Loucy (cell line): ENCODE measurements at regions not wholly inside any gene's neighbourhood (a gene's known extent, or its start where the extent isn't known, plus 50 kb on each side); places are given as distances from the start of the nearest gene placed in this dataset.

Experiments used
- H2AFZ ChIP-seq: fragments of 200-600 bp; sonication (generic); 2 replicates; pipeline ENCODE4 v1.6.0; 2016; ENCODE audit warnings: antibody characterized with exemption, mild to moderate bottlenecking, low read length, moderate library complexity
- H3F3A ChIP-seq: fragments of 200-600 bp; 2 replicates; pipeline ENCODE4 v1.6.0; 2016; ENCODE audit warnings: antibody characterized with exemption, low read depth, mild to moderate bottlenecking
- H3K27me3 ChIP-seq: fragments of 200-600 bp; sonication (generic); 2 replicates; pipeline ENCODE4 v1.6.1; 2014; ENCODE audit warnings: low read length, mild to moderate bottlenecking; ENCODE audit not compliant: insufficient read depth, poor library complexity, severe bottlenecking
- H3K36me3 ChIP-seq: fragments of 200-600 bp; sonication (generic); 2 replicates; pipeline ENCODE4 v1.6.1; 2016; ENCODE audit warnings: low read length; ENCODE audit not compliant: insufficient read depth
- H3K4me1 ChIP-seq: fragments of 200-600 bp; sonication (generic); 2 replicates; pipeline ENCODE4 v1.5.1; 2014; ENCODE audit warnings: low read length, mild to moderate bottlenecking; ENCODE audit not compliant: insufficient read depth, poor library complexity, severe bottlenecking
- H3K4me2 ChIP-seq: fragments of 200-600 bp; sonication (generic); 2 replicates; pipeline ENCODE4 v1.6.0; 2014; ENCODE audit warnings: antibody characterized with exemption, low read length, low read depth, mild to moderate bottlenecking; ENCODE audit not compliant: poor library complexity, severe bottlenecking
- H3K4me3 ChIP-seq: fragments of 200-600 bp; sonication (generic); 2 replicates; pipeline ENCODE4 v1.5.1; 2014; ENCODE audit warnings: low read length, mild to moderate bottlenecking, mixed read lengths; ENCODE audit not compliant: poor library complexity, severe bottlenecking
- H3K79me2 ChIP-seq: fragments of 200-600 bp; sonication (generic); 2 replicates; pipeline ENCODE4 v1.6.1; 2014; ENCODE audit warnings: low read length; ENCODE audit not compliant: insufficient read depth
- H3K9ac ChIP-seq: fragments of 200-600 bp; sonication (generic); 2 replicates; pipeline ENCODE4 v1.6.0; 2014; ENCODE audit warnings: mild to moderate bottlenecking, low read depth, low read length, moderate library complexity; ENCODE audit not compliant: poor library complexity, severe bottlenecking
- H3K9me2 ChIP-seq: fragments of 200-600 bp; sonication (generic); replicated peaks from 2 replicates; pipeline ENCODE4 v1.6.1; 2016; ENCODE audit warnings: low read depth, low read length, mixed read lengths
- H3K9me3 ChIP-seq: fragments of 200-600 bp; sonication (generic); 2 replicates; pipeline ENCODE4 v1.6.1; 2014; ENCODE audit warnings: mild to moderate bottlenecking, antibody characterized with exemption, low read length, low read depth; ENCODE audit not compliant: insufficient read depth
- H4K20me1 ChIP-seq: fragments of 200-600 bp; sonication (generic); 2 replicates; pipeline ENCODE4 v1.6.0; 2014; ENCODE audit warnings: antibody characterized with exemption, low read length, mild to moderate bottlenecking; ENCODE audit not compliant: insufficient read depth, poor library complexity, severe bottlenecking
- CTCF ChIP-seq: fragments of 200-600 bp; sonication (generic); conservative IDR thresholded peaks from 2 replicates; pipeline ENCODE4 v1.5.1; 2014; ENCODE audit warnings: mild to moderate bottlenecking, antibody characterized with exemption, low read length
- EZH2phosphoT487 ChIP-seq: fragments of 200-600 bp; IDR thresholded peaks from 2 replicates; pipeline ENCODE4 v1.6.1; 2018; ENCODE audit warnings: antibody characterized with exemption, mild to moderate bottlenecking, moderate library complexity, borderline replicate concordance

GRCh38 chr6:1499777-1500176 is 109.9 kb upstream of the FOXC1 start:
- no peaks in the 10 kb centered on the region for H3K9me3 ChIP-seq
- no peaks in the 10 kb centered on the region for H3K36me3 ChIP-seq
- no peaks in the 10 kb centered on the region for H3K27me3 ChIP-seq
- H3K9ac ChIP-seq, result no peak overlapping the region
- H3K4me1 ChIP-seq, result no peaks in the 10 kb centered on the region
- no peaks in the 10 kb centered on the region for H3K9me2 ChIP-seq
- H3F3A ChIP-seq, result no peaks in the 10 kb centered on the region
- H2AFZ ChIP-seq, result no peak overlapping the region
- H3K79me2 ChIP-seq, result no peaks in the 10 kb centered on the region
- H3K4me2 ChIP-seq, result no peak overlapping the region
- TF ChIP-seq CTCF (no peak), EZH2phosphoT487 (no peak)
- H4K20me1 ChIP-seq, result no peaks in the 10 kb centered on the region
- H3K4me3 ChIP-seq, result no peak overlapping the region

GRCh38 chr6:1500913-1501312 is 108.8 kb upstream of the FOXC1 start:
- TF ChIP-seq EZH2phosphoT487 (no peak), CTCF (no peak)
- no peaks in the 10 kb centered on the region for H3K36me3 ChIP-seq
- no peaks in the 10 kb centered on the region for H3K9me3 ChIP-seq
- no peaks in the 10 kb centered on the region for H3K27me3 ChIP-seq
- no peak overlapping the region for H2AFZ ChIP-seq
- H3K4me2 ChIP-seq, result no peak overlapping the region
- H3K4me1 ChIP-seq, result no peaks in the 10 kb centered on the region
- H3F3A ChIP-seq, result no peaks in the 10 kb centered on the region
- no peak overlapping the region for H3K9ac ChIP-seq
- H3K9me2 ChIP-seq, result no peaks in the 10 kb centered on the region
- no peak overlapping the region for H3K4me3 ChIP-seq
- no peaks in the 10 kb centered on the region for H4K20me1 ChIP-seq
- no peaks in the 10 kb centered on the region for H3K79me2 ChIP-seq

GRCh38 chr6:1502041-1502440 is 107.7 kb upstream of the FOXC1 start:
- H3F3A ChIP-seq, result no peaks in the 10 kb centered on the region
- no peaks in the 10 kb centered on the region for H3K27me3 ChIP-seq
- TF ChIP-seq CTCF (no peak), EZH2phosphoT487 (no peak)
- no peaks in the 10 kb centered on the region for H3K36me3 ChIP-seq
- no peaks in the 10 kb centered on the region for H3K9me3 ChIP-seq
- H3K9ac ChIP-seq, result no peak overlapping the region
- H3K79me2 ChIP-seq, result no peaks in the 10 kb centered on the region
- H3K4me3 ChIP-seq, result no peak overlapping the region
- H2AFZ ChIP-seq, result no peak overlapping the region
- H4K20me1 ChIP-seq, result no peaks in the 10 kb centered on the region
- H3K4me1 ChIP-seq, result no peaks in the 10 kb centered on the region
- no peak overlapping the region for H3K4me2 ChIP-seq
- no peaks in the 10 kb centered on the region for H3K9me2 ChIP-seq
